IMR-90 (cell line): ENCODE measurements at regions not wholly inside any gene's neighbourhood (a gene's known extent, or its start where the extent isn't known, plus 50 kb on each side); places are given as distances from the start of the nearest gene placed in this dataset.

Experiments used
- ATAC-seq: fragments of 200-7000 bp; cut with Tn5 transposase; 2 replicates; pipeline ENCODE4 v1.9.1; 2020; ENCODE audit warnings: low read depth, mild to moderate bottlenecking, moderate library complexity
- BruUV-seq: library from RNA; stranded (reverse); fragments of 400-500 nt; replicated peaks from 2 replicates; lab custom pipeline; 2021; lab: Mats Ljungman, UMichigan
- CTCF ChIA-PET: fragments of 300-600 bp; formaldehyde crosslinking; extraction: SDS; loops from one replicate; lab custom pipeline; 2021; ENCODE audit warnings: antibody characterized with exemption; lab: Yijun Ruan, JAX
- POLR2A ChIA-PET: fragments of 300-600 bp; sonication (Branson Sonifier 250); formaldehyde crosslinking; loops from one replicate; lab custom pipeline; 2022; ENCODE audit warnings: antibody characterized with exemption; ENCODE audit not compliant: unreplicated experiment; lab: Charles Lee
- DNase-seq: peaks from one replicate; pipeline ENCODE4 v3.0.0; 2013
- H2AFZ ChIP-seq: replicated peaks from 2 replicates; pipeline ENCODE3; 2013; ENCODE audit warnings: low read length, mild to moderate bottlenecking; ENCODE audit not compliant: poor library complexity
- H2AK5ac ChIP-seq: 2 replicates; pipeline ENCODE4 v1.6.1; 2013; ENCODE audit warnings: low read depth, low read length, inconsistent platforms
- H2AK9ac ChIP-seq: replicated peaks from 2 replicates; pipeline ENCODE3; 2013; ENCODE audit warnings: mild to moderate bottlenecking, low read depth, low read length, moderate library complexity; ENCODE audit not compliant: poor library complexity
- H2BK120ac ChIP-seq: 2 replicates; pipeline ENCODE4 v1.6.1; 2013; ENCODE audit warnings: low read depth, low read length, inconsistent platforms
- H2BK15ac ChIP-seq: 3 replicates; pipeline ENCODE4 v1.6.1; 2013; ENCODE audit warnings: low read depth, low read length, inconsistent platforms
- H2BK20ac ChIP-seq: 2 replicates; pipeline ENCODE4 v1.6.1; 2013; ENCODE audit warnings: low read depth, mild to moderate bottlenecking, inconsistent platforms, low read length, moderate library complexity
- H2BK5ac ChIP-seq: 2 replicates; pipeline ENCODE4 v1.6.1; 2013; ENCODE audit warnings: mild to moderate bottlenecking, low read depth, low read length, inconsistent platforms; ENCODE audit not compliant: poor library complexity, severe bottlenecking
- H3K14ac ChIP-seq: replicated peaks from 2 replicates; pipeline ENCODE4 v1.6.1; 2013; ENCODE audit warnings: low read depth, low read length, inconsistent platforms
- H3K18ac ChIP-seq: 2 replicates; pipeline ENCODE4 v1.6.1; 2013; ENCODE audit warnings: low read depth, low read length, control low read depth
- H3K23ac ChIP-seq: 2 replicates; pipeline ENCODE4 v1.6.1; 2013; ENCODE audit warnings: low read depth, low read length, inconsistent platforms
- H3K27ac ChIP-seq: 2 replicates; pipeline ENCODE4 v1.5.1; 2013; ENCODE audit warnings: mild to moderate bottlenecking, control low read depth, low read length; ENCODE audit not compliant: insufficient read depth
- H3K27me3 ChIP-seq: 2 replicates; pipeline ENCODE4 v1.6.1; 2013; ENCODE audit warnings: low read length; ENCODE audit not compliant: control insufficient read depth, insufficient read depth
- H3K36me3 ChIP-seq: 2 replicates; pipeline ENCODE4 v1.6.1; 2013; ENCODE audit warnings: low read length, mixed read lengths; ENCODE audit not compliant: control insufficient read depth, insufficient read depth
- H3K4ac ChIP-seq: 2 replicates; pipeline ENCODE4 v1.6.1; 2013; ENCODE audit warnings: low read depth, low read length, inconsistent platforms
- H3K4me1 ChIP-seq: 2 replicates; pipeline ENCODE4 v1.6.1; 2013; ENCODE audit warnings: low read length, mixed read lengths; ENCODE audit not compliant: control insufficient read depth, insufficient read depth
- H3K4me2 ChIP-seq: 2 replicates; pipeline ENCODE4 v1.6.1; 2013; ENCODE audit warnings: low read depth, mild to moderate bottlenecking, control low read depth, low read length, moderate library complexity
- H3K4me3 ChIP-seq: 2 replicates; pipeline ENCODE4 v1.5.1; 2013; ENCODE audit warnings: low read depth, mild to moderate bottlenecking, control low read depth, low read length, moderate library complexity; ENCODE audit not compliant: insufficient read depth
- H3K56ac ChIP-seq: 2 replicates; pipeline ENCODE4 v1.6.1; 2013; ENCODE audit warnings: low read length, inconsistent platforms; ENCODE audit not compliant: insufficient read depth; ENCODE audit errors: extremely low read depth
- H3K79me1 ChIP-seq, 2 experiments: 2 replicates each; pipeline ENCODE4 v1.6.1; 2013; ENCODE audit warnings: low read length in 2 of 2, inconsistent platforms in 1 of 2, low read depth in 1 of 2
- H3K9ac ChIP-seq: 2 replicates; pipeline ENCODE4 v1.6.1; 2013; ENCODE audit warnings: low read depth, low read length, control low read depth
- H3K9me1 ChIP-seq: 2 replicates; pipeline ENCODE4 v1.6.1; 2013; ENCODE audit warnings: low read length, inconsistent platforms; ENCODE audit not compliant: insufficient read depth
- H3K9me3 ChIP-seq: 2 replicates; pipeline ENCODE4 v1.6.1; 2013; ENCODE audit warnings: low read length; ENCODE audit not compliant: control insufficient read depth, insufficient read depth
- H4K20me1 ChIP-seq: 2 replicates; pipeline ENCODE4 v1.6.1; 2013; ENCODE audit warnings: low read length, inconsistent platforms; ENCODE audit not compliant: insufficient read depth
- H4K5ac ChIP-seq: 2 replicates; pipeline ENCODE4 v1.6.1; 2013; ENCODE audit warnings: mild to moderate bottlenecking, low read depth, low read length, control low read depth
- H4K8ac ChIP-seq, 2 experiments: 2 replicates each; pipeline ENCODE4 v1.6.1; 2013; ENCODE audit warnings: low read depth in 2 of 2, low read length in 2 of 2, control low read depth in 1 of 2, inconsistent platforms in 1 of 2
- H4K91ac ChIP-seq: 2 replicates; pipeline ENCODE4 v1.6.1; 2013; ENCODE audit warnings: low read depth, low read length, inconsistent platforms; ENCODE audit not compliant: insufficient read depth
- MAFK ChIP-seq: IDR thresholded peaks from 2 replicates; pipeline ENCODE4 v1.6.1; 2012; ENCODE audit warnings: low read depth, low read length, improper control_type of control experiment
- WGBS, 2 experiments: methylation state at CpG; one replicate each; pipeline versions ENCODE4 v1.1.5 to v1.1.7; 2013; ENCODE audit warnings: missing lambda C conversion rate in 2 of 2; ENCODE audit not compliant: insufficient read length in 1 of 2; ENCODE audit errors: extremely low coverage in 2 of 2; 5-methylcytosine and 5-hydroxymethylcytosine counted together
- dilution Hi-C: fragments of 300-500 bp; cut with HindIII; formaldehyde crosslinking; loops from one replicate; pipeline ENCODE4 v1.14.3; 2018; ENCODE audit warnings: low sequenced_read_pairs; ENCODE audit not compliant: unreplicated experiment
- in situ Hi-C: fragments of 300-500 bp; cut with MboI; formaldehyde crosslinking; loops from 3 replicates; pipeline ENCODE4 v1.14.3; 2019; ENCODE audit warnings: low sequenced_read_pairs, inconsistent platforms, mixed read lengths
- intact Hi-C: fragments of 100-400 bp; cut with micrococcal nuclease; formaldehyde crosslinking; loops from 2 replicates; pipeline ENCODE4 v1.10.0; 2022
- TF ChIP-seq, protein P1 (sequence below): fragments of 150-350 bp; IDR thresholded peaks from 2 replicates; pipeline ENCODE4 v1.6.1; 2016; ENCODE audit warnings: low read depth, mild to moderate bottlenecking, low read length, moderate library complexity, borderline replicate concordance

DNA sequence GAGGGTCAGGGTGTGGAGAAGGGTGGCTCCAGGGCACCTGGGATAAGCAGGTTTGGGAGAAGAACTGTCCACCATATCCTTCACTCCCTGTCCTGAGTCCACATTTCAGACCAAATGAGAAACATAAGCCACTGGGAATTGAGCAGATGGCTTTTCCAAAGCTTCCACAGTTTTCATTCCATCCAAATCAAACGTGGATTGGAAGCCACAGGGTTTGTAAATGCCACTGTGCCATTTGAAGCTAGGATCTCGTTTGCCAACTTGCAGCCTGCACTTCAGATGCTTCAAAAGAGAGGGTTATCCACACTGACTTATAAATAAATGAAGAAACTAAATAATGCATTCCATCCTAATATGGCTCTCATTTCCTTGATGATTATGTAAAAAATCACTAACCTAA is 81.5 kb downstream of the UQCRFS1 start:
- CTCF ChIA-PET: no interaction called here
- H4K91ac ChIP-seq: no peak overlapping the region

More for the DNA sequence above, 81.5 kb downstream of the UQCRFS1 start:
- Histone ChIP-seq H2AK5ac (no peak overlapping the region), H2BK5ac (no peak overlapping the region), H2BK15ac (no peak overlapping the region), H3K4ac (no peak overlapping the region), H3K14ac (no peak overlapping the region), H3K56ac (no peak overlapping the region), H4K5ac (no peak overlapping the region), H3K18ac (no peak overlapping the region), H3K36me3 (no peaks in the 10 kb centered on the region), H3K27me3 (no peaks in the 10 kb centered on the region), H3K27ac (no peak overlapping the region), H3K9me3 (peaks cover 2% of the 10 kb centered on the region), H3K79me1 (no peaks in the 10 kb centered on the region), H3K9me1 (no peaks in the 10 kb centered on the region), H3K9ac (no peak overlapping the region), H2AK9ac (no peak overlapping the region), H3K4me2 (no peak overlapping the region), H4K8ac (no peak overlapping the region), H2AFZ (no peak overlapping the region), H3K4me1 (no peaks in the 10 kb centered on the region), H4K20me1 (no peaks in the 10 kb centered on the region), H3K23ac (no peak overlapping the region), H2BK120ac (no peak overlapping the region), H2BK20ac (no peak overlapping the region), H3K4me3 (no peak overlapping the region)
- intact Hi-C loops: no loop called here
- no peak for TF ChIP-seq MAFK
- TF ChIP-seq, protein P1, sequence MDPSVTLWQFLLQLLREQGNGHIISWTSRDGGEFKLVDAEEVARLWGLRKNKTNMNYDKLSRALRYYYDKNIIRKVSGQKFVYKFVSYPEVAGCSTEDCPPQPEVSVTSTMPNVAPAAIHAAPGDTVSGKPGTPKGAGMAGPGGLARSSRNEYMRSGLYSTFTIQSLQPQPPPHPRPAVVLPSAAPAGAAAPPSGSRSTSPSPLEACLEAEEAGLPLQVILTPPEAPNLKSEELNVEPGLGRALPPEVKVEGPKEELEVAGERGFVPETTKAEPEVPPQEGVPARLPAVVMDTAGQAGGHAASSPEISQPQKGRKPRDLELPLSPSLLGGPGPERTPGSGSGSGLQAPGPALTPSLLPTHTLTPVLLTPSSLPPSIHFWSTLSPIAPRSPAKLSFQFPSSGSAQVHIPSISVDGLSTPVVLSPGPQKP: no peak
- dilution Hi-C loops: no loop called here
- BruUV-seq: no TSS peak
- no CpG with 5 or more reads among the region's 2 CpGs for WGBS, 2 experiments
- in situ Hi-C loops: no loop called here
- POLR2A ChIA-PET: no interaction called here
- DNase-seq: no peak
- no peak for ATAC-seq
